ENCODE measurements at regions not wholly inside any gene's neighbourhood (a gene's known extent, or its start where the extent isn't known, plus 50 kb on each side); places are given as distances from the start of the nearest gene placed in this dataset.
"Not testable (repeated sequence)": the region's sequence is repeated elsewhere in the genome, so short reads cannot be mapped to it uniquely, and the experiment has no call there.

DNA sequence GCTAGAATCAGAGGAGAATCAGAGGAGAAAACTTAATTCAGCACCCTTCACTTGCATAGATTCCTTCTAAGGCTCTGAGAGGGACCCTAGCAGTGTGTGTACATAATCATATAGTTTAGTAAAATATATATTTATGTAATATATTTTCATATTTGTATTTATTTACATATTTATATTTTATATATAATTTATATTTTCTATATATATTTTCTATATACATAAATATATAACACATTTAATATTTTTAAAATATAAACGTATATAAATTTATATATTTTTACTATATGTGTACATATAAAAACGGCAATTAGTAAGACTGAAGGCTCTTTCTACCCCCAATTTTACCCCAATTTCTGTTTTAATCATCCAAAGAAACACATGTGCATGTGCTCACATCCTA lies 80.3 kb downstream of the NXPE2 start:
- no peak for DNase-seq

DNA sequence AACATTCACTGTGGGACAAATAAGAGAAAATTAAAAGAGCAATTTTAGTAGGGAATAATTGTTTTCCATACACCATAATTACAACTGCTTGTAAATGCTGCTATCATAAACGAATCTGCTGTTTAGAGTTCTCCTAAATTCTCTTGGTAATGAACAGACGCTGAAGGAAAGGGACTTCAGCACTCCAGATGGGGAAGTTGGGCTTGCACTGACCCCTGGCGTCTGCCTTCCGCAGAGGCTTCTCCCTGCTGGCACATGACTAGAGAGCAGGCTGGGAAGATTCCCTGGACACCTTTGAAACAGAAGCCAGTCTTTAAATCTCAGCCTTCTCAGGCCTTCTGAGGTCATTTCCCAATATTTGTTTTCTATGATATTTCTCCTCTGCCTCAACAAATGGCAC lies 84.1 kb downstream of the NXPE2 start:
- DNase-seq = peak; percentile 7

GRCh38 chr11:114764563-114764962 lies 86.2 kb downstream of the NXPE2 start:
- DNase-seq = no peak

GRCh38 chr11:114771172-114771571 lies 92.8 kb downstream of the NXPE2 start:
- DNase-seq = no peak

DNA sequence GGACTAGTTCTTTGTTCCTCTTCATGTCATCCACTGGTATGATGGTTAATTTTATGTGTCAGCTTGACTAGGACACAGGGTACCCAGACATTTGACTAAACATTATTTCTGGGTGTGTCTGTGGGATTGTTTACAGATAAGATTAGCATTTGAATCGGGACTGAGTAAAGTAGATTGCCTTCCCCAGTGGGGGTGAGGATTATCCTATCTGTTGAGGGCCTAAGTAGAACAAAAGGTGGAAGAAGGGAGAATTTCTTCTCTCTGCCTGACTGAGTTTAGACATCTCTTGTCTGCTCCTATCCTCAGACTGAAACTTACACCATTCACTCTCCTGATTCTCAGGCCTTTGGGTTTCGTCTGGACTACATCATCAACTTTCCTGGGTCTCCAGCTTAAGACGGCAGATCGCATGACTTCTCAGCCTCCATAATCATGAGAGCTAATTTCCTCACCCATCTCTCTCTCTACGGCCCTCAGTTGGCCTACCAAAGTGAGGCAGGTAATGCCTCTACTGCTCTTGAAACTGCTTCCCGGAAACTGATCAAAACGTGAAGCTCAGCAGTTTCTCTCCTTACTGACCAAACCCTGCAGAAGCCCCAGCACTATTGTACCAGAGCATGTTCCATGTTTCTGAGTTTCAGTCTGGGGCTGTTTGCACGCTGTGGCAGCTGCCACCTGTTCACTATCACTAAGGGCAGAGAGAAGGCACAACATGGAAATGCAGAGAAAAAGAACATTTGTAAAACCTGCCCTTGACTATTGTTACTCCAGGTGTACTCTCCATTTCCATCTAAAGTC lies 95.4 kb downstream of the NXPE2 start:
- no peak for DNase-seq

DNA sequence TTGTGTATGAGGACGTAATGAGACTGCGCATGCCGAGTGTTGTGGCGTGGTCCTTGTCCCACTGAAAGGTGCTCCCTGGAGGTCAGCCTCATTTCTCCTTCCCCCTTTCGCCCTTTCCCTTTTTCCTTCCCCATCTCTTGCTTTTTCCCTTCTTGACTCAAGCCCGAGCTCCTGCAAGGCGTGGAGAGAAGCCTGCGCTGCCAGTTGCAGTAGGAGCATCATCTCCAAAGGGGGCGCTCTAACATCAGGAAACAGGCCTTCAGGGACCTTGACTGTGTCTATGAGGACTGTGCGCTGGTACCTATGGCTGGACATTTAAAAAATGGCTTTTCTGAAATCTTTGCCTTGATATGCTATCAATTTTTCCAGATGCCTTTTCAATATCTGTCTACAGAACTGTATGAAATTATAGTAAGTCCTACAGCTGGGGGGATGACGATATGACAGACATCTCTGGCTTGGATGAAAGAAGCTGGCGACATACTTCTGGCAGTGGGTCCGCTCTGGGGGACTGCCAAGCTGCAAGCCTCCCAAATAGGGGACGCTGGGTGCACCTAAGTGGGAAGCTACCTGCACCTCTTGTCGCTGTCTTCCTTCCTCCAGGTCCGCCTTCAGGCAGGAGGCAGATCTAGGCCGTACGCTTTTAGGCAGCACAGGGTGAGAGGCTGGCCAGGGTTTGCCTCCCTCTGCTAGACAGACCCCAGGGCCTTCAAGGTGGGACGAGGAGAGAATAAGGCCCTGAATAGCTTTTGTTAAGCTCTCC lies 96.5 kb downstream of the NXPE2 start:
- no peak for DNase-seq

GRCh38 chr11:114775875-114776621 lies 97.7 kb downstream of the NXPE2 start:
- no peak for DNase-seq

GRCh38 chr11:114776956-114777355 lies 98.6 kb downstream of the NXPE2 start:
- DNase-seq = no peak

GRCh38 chr11:114779189-114779588 lies 100.9 kb downstream of the NXPE2 start:
- DNase-seq = no peak

- DNase-seq = no peak
Measured at GRCh38 chr11:114782650-114783310, 104.5 kb downstream of the NXPE2 start.

DNA sequence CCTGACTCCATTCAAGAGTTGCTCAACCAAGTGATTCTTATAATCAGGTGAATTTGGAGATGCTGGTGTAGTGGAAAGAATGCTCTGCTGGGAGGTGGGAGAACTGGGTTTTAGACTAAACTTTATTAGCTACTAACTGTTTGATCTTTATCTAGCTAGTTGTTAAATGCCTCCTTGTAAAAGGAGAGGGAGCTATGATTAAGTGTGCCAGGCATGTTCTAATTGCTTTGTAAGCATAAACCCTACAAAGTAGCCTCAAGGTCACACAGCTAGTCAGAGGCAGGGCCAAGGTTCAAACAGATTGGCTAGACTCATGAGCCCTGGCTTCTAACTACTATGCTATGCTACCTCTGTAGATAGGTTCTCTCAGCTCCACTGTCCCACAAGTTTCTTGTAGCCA lies 105.5 kb downstream of the NXPE2 start:
- DNase-seq = no peak

DNA sequence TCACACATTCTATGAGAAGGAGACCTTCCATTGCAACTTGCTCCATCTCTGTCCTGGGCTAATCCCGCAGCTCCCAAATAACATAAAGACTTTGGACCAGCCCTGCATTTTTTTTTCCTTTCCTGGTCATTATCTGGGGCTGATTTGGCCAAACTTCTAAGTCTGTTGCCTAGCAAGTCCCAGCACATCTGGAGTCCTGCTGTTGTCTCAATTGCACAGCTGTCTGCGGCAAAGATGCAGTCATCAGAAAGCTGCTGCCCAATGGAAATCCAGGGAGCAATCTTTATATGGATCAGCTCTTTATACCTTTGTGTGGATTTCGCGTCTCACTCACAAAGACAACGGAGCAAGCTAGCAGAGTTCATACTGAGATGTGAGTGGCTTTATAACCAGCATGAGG lies 105.9 kb downstream of the NXPE2 start:
- no peak for DNase-seq

- no peak for DNase-seq
Measured at GRCh38 chr11:114784891-114785290, 106.6 kb downstream of the NXPE2 start.

- DNase-seq = no peak
Measured at GRCh38 chr11:114785820-114786219, 107.5 kb downstream of the NXPE2 start.

- no peak for DNase-seq
Measured at GRCh38 chr11:114787126-114787525, 108.8 kb downstream of the NXPE2 start.

GRCh38 chr11:114790910-114791309 lies 112.6 kb downstream of the NXPE2 start:
- no peak for DNase-seq

DNA sequence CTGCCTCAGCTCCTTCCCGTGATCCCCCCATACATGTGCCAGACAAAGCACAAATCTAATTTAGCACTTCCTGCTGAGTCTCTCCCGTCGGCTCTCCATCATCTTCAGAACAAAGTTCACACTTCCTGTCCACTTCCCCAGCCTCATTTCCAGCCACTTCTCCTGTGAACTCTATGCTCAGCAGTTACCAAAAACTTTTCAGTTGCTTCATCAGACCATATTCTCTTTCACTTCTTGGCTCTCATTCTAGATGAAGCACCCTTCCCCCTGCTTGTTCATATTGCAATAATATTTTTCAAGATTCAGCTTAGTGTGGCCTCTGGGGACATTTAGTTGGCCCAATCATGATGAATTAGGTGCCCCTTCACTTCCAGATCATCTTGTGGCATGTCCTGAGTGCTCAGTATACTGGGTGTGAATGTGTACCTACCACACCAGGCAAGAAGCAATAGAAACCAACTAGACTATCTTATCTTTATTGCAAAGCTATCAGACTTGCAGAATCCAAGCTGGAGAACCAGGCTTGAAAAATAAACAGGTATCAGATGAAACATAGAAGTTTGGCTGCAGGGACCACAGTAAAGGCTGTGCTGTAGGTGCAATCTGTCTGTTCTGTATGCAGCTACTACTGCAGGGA lies 115.8 kb downstream of the NXPE2 start:
- no peak for DNase-seq

GRCh38 chr11:114796954-114797721 lies 118.8 kb downstream of the NXPE2 start:
- no peak for DNase-seq

- no peak for DNase-seq
Measured at GRCh38 chr11:114799476-114799875, 121.1 kb downstream of the NXPE2 start.

GRCh38 chr11:114801773-114802172 lies 123.4 kb downstream of the NXPE2 start:
- DNase-seq = no peak

DNA sequence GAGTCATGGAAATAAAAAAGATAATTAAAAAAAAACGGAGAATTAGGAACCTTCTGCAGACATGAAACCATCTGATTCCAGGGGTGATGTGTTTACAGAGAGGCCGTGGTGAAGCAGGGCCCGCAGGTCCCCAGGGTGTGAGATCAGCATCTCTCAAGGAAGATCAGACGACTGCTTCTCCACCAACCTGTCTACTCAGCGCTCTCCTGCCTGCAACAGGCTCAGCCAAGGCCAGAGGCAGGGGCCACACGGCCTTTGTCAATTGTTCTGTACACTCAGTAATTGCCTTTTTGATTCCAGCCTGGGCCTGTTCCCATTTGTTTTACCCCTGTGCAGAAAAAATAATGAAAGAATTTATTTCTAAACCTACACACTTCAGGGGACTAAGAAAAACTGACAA lies 124.6 kb downstream of the NXPE2 start:
- no peak for DNase-seq

GRCh38 chr11:114805431-114805830 lies 127.1 kb downstream of the NXPE2 start:
- DNase-seq = not testable (repeated sequence)

Data from stimulated activated CD4-positive, alpha-beta T cell treated with anti-CD3 and anti-CD28 coated beads, Interleukin-12 subunit alpha, Interleukin-12 subunit beta, amount 100 ng/mL, for 4 hours (primary cell).